GM12873 (cell line): ENCODE measurements at regions not wholly inside any gene's neighbourhood (a gene's known extent, or its start where the extent isn't known, plus 50 kb on each side); places are given as distances from the start of the nearest gene placed in this dataset.

ENCODE experiments used
- CTCF ChIP-seq: IDR thresholded peaks from 2 replicates; pipeline ENCODE4 v1.5.1; 2012; ENCODE audit warnings: low read depth, mild to moderate bottlenecking, moderate library complexity, low read length, control low read depth; ENCODE audit not compliant: insufficient read depth; ENCODE audit errors: missing control alignments

GRCh38 chr2:134021830-134022524 lies 231.9 kb upstream of the MGAT5 start:
- no peak for TF ChIP-seq CTCF

GRCh38 chr2:134023854-134024253 lies 230.0 kb upstream of the MGAT5 start:
- no peak for TF ChIP-seq CTCF

GRCh38 chr2:134027980-134028379 lies 225.9 kb upstream of the MGAT5 start:
- TF ChIP-seq CTCF: no peak

GRCh38 chr2:134029418-134029817 lies 224.5 kb upstream of the MGAT5 start:
- no peak for TF ChIP-seq CTCF

GRCh38 chr2:134031539-134031938 lies 222.3 kb upstream of the MGAT5 start:
- TF ChIP-seq CTCF: no peak

- TF ChIP-seq CTCF: no peak
Measured at GRCh38 chr2:134035605-134036370, 218.1 kb upstream of the MGAT5 start.

GRCh38 chr2:134039912-134040581 lies 213.8 kb upstream of the MGAT5 start:
- no peak for TF ChIP-seq CTCF
